Gastrocnemius medialis (tissue), 4 donors: ENCODE measurements at regions not wholly inside any gene's neighbourhood (a gene's known extent, or its start where the extent isn't known, plus 50 kb on each side); places are given as distances from the start of the nearest gene placed in this dataset.

Experiments
- CTCF ChIP-seq, 5 experiments: fragments of 450-650 bp in 3 of 5; fragments of 200-600 bp in 2 of 5; sonication (generic) in 2 of 5; IDR thresholded peaks in 4 of 5; conservative IDR thresholded peaks in 1 of 5; 1 replicate in 4 of 5; 2 replicates in 1 of 5; pipeline ENCODE4 v1.5.1; 2016 to 2019; ENCODE audit warnings: antibody characterized with exemption in 5 of 5, mild to moderate bottlenecking in 3 of 5, moderate library complexity in 3 of 5
- POLR2A ChIP-seq, 2 donors: fragments of 450-650 bp; IDR thresholded peaks; one replicate each; pipeline ENCODE4 v1.6.1; 2017; ENCODE audit warnings: antibody characterized with exemption in 2 of 2, mild to moderate bottlenecking in 2 of 2, moderate library complexity in 2 of 2

DNA sequence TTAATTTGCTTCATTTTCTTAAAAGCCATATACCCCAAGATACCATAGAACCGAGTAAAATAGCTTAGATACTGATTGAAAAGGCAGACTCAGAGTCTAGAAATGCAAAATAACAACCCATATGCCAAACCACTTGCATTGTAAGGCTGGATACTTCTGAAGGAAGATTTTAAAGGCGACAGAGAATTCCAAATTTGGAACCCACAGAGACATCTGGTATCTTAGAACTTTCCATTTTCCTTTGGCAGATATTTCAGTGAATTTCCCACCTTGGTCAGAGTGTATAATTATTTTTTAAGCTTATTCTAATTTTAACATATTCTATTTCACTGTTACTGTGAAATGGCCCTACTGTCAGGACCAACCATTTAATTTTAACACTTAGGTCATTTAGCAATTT is 186.4 kb upstream of the E2F7 start:
- TF ChIP-seq CTCF (IDR thresholded peaks at IDR 0.05 in 4 of 5, conservative IDR thresholded peaks at IDR 0.05 in 1 of 5) = no peak
- TF ChIP-seq POLR2A (IDR thresholded peaks at IDR 0.05) = no peak
